Sigmoid colon (tissue), 3 donors: ENCODE measurements at regions not wholly inside any gene's neighbourhood (a gene's known extent, or its start where the extent isn't known, plus 50 kb on each side); places are given as distances from the start of the nearest gene placed in this dataset.

ENCODE experiments used
- CTCF ChIP-seq, 4 experiments: fragments of 450-650 bp in 3 of 4; fragments of 200-600 bp in 1 of 4; IDR thresholded peaks; one replicate each; pipeline ENCODE4 v1.5.1; 2016 to 2019; ENCODE audit warnings: antibody characterized with exemption in 4 of 4, mild to moderate bottlenecking in 3 of 4, moderate library complexity in 2 of 4
- POLR2A ChIP-seq, 2 donors: fragments of 450-650 bp; IDR thresholded peaks; one replicate each; pipeline ENCODE4 v1.6.1; 2016; ENCODE audit warnings: antibody characterized with exemption in 2 of 2, mild to moderate bottlenecking in 2 of 2, moderate library complexity in 2 of 2

- TF ChIP-seq CTCF (IDR thresholded peaks at IDR 0.05) = no peak
- no peak for TF ChIP-seq POLR2A (IDR thresholded peaks at IDR 0.05)
These were observed 226.1 kb upstream of the CDH20 start for GRCh38 chr18:61107113-61107512.
